ENCODE measurements at regions not wholly inside any gene's neighbourhood (a gene's known extent, or its start where the extent isn't known, plus 50 kb on each side); places are given as distances from the start of the nearest gene placed in this dataset.
A peak's percentile ranks its signal among the peaks of the same experiment; 100 is the strongest.

GRCh38 chr2:134120406-134120732, 133.5 kb upstream of the MGAT5 start:
- Histone ChIP-seq H3K56ac (ENCODE audit: insufficient read length, low read depth, low read length) (no peak overlapping the region), H3T11ph (ENCODE audit: low read length) (no peak overlapping the region), H3K27me3 (ENCODE audit: insufficient read depth, low read length) (no peaks in the 10 kb centered on the region), H3K9ac (ENCODE audit: extremely low read depth, insufficient read length, low read length) (no peak overlapping the region), H2AFZ (ENCODE audit: low read length) (no peak overlapping the region), H4K5ac (ENCODE audit: insufficient read length, low read depth, low read length) (no peak overlapping the region), H2BK20ac (ENCODE audit: low read depth, low read length, poor library complexity, severe bottlenecking) (no peak overlapping the region), H4K8ac (replicated peaks; ENCODE audit: insufficient read length, low read depth, low read length) (no peak overlapping the region), H2BK12ac (ENCODE audit: insufficient read length, low read depth, low read length) (no peak overlapping the region), H3K4me2 (ENCODE audit: insufficient read depth, insufficient read length, low read length) (peak overlapping the region; percentile 79), H2BK120ac (ENCODE audit: low read depth, low read length, poor library complexity, severe bottlenecking) (no peak overlapping the region), H3K23me2 (ENCODE audit: insufficient read length, low read depth, low read length, poor library complexity, severe bottlenecking) (peaks cover 11% of the 10 kb centered on the region), H3K27ac (ENCODE audit: insufficient read length, low read depth, low read length) (no peak overlapping the region), H3K18ac (ENCODE audit: insufficient read length, low read depth, low read length) (no peak overlapping the region), H3K9me3 (ENCODE audit: control insufficient read depth, low read depth, low read length) (no peaks in the 10 kb centered on the region), H3K4ac (ENCODE audit: low read depth, low read length) (no peak overlapping the region), H3K14ac (ENCODE audit: insufficient read depth, low read length) (peak overlapping the region; percentile 10; the same call in 1 of the 2 replicates), H4K91ac (ENCODE audit: insufficient read length, low read depth, low read length) (no peak overlapping the region), H3K79me1 (ENCODE audit: insufficient read depth, low read depth, low read length, poor library complexity, severe bottlenecking) (peaks cover 3% of the 10 kb centered on the region), H3K23ac (ENCODE audit: insufficient read length, low read depth, low read length) (no peak overlapping the region), H3K4me1 (ENCODE audit: insufficient read depth, low read length) (peaks cover 3% of the 10 kb centered on the region; the same call in 1 of the 2 replicates), H2BK5ac (ENCODE audit: insufficient read length, low read length) (no peak overlapping the region), H4K20me1 (ENCODE audit: control insufficient read depth, insufficient read depth, insufficient read length) (no peaks in the 10 kb centered on the region), H3K79me2 (ENCODE audit: insufficient read depth, low read length) (peaks cover 13% of the 10 kb centered on the region; the same call in 1 of the 2 replicates), H2AK5ac (ENCODE audit: insufficient read length, low read length) (no peak overlapping the region), H2BK15ac (ENCODE audit: low read depth, low read length) (no peak overlapping the region)
- H3K4me3 Mint-ChIP-seq: peak overlapping the region; percentile 70 to 86
- WGBS (ENCODE audit: extremely low coverage, insufficient read length, low lambda C conversion rate): no CpG with 5 or more reads among the region's 37 CpGs
- no peak for DNase-seq
- no peaks in the 10 kb centered on the region for H3K36me3 Mint-ChIP-seq (ENCODE audit: insufficient read depth in 1 of 3, low read depth in 3 of 3)
- H3K27me3 Mint-ChIP-seq (ENCODE audit: low read depth): peaks cover 11% of the 10 kb centered on the region
- H3K27ac Mint-ChIP-seq: no peak overlapping the region
- TF ChIP-seq CTCF (conservative IDR thresholded peaks at IDR 0.05): no peak
- H3K4me1 Mint-ChIP-seq: peaks cover 44 to 48% of the 10 kb centered on the region in 2 experiments
- no peaks in the 10 kb centered on the region for H3K9me3 Mint-ChIP-seq
